Liver (tissue), 8 donors: ENCODE measurements at regions not wholly inside any gene's neighbourhood (a gene's known extent, or its start where the extent isn't known, plus 50 kb on each side); places are given as distances from the start of the nearest gene placed in this dataset.

Source experiments
- DNase-seq: peaks from one replicate; pipeline ENCODE4 v3.0.0-alpha.2; 2017; ENCODE audit warnings: low spot score
- H3K27ac ChIP-seq, 2 donors: one replicate each; pipeline ENCODE4 v1.7.0; 2013; ENCODE audit warnings: inconsistent platforms in 2 of 2, low read length in 2 of 2, control low read depth in 1 of 2, low read depth in 1 of 2, mild to moderate bottlenecking in 1 of 2
- H3K27me3 ChIP-seq, 4 donors: one replicate each; pipeline versions ENCODE4 v1.6.1 to v1.7.0; 2013; ENCODE audit warnings: low read length in 3 of 4, inconsistent platforms in 1 of 4, mild to moderate bottlenecking in 1 of 4, moderate library complexity in 1 of 4; ENCODE audit not compliant: control insufficient read depth in 4 of 4, insufficient read depth in 4 of 4
- H3K36me3 ChIP-seq, 4 donors: one replicate each; pipeline versions ENCODE4 v1.6.1 to v1.7.0; 2013; ENCODE audit warnings: low read length in 3 of 4, mild to moderate bottlenecking in 3 of 4, low read depth in 1 of 4, moderate library complexity in 1 of 4; ENCODE audit not compliant: control insufficient read depth in 4 of 4, insufficient read depth in 3 of 4
- H3K4me1 ChIP-seq, 4 donors: one replicate each; pipeline versions ENCODE4 v1.6.1 to v1.7.0; 2013; ENCODE audit warnings: low read length in 3 of 4, mild to moderate bottlenecking in 3 of 4, moderate library complexity in 1 of 4; ENCODE audit not compliant: control insufficient read depth in 4 of 4, insufficient read depth in 4 of 4
- H3K4me3 ChIP-seq, 3 donors: one replicate each; pipeline versions ENCODE4 v1.6.1 to v1.7.0; 2013; ENCODE audit warnings: low read length in 3 of 3, control low read depth in 1 of 3, low read depth in 1 of 3, mild to moderate bottlenecking in 1 of 3
- H3K9ac ChIP-seq, 2 donors: one replicate each; pipeline ENCODE4 v1.7.0; 2013; ENCODE audit warnings: low read length in 2 of 2, mild to moderate bottlenecking in 2 of 2, moderate library complexity in 2 of 2, control low read depth in 1 of 2, low read depth in 1 of 2
- H3K9me3 ChIP-seq, 4 donors: one replicate each; pipeline versions ENCODE4 v1.6.1 to v1.7.0; 2013; ENCODE audit warnings: low read length in 3 of 4; ENCODE audit not compliant: control insufficient read depth in 4 of 4
- EGR1 ChIP-seq, 2 donors: IDR thresholded peaks; 2 replicates each; pipeline ENCODE4 v1.6.1; 2016 to 2018; ENCODE audit warnings: antibody characterized with exemption in 2 of 2, low read depth in 2 of 2
- FOXA1 ChIP-seq: IDR thresholded peaks from 2 replicates; pipeline ENCODE4 v1.6.1; 2016; ENCODE audit warnings: antibody characterized with exemption
- FOXA2 ChIP-seq: IDR thresholded peaks from 2 replicates; pipeline ENCODE4 v1.6.1; 2016; ENCODE audit warnings: antibody characterized with exemption
- GABPA ChIP-seq, 2 donors: IDR thresholded peaks in 1 of 2; conservative IDR thresholded peaks in 1 of 2; 2 replicates each; pipeline ENCODE4 v1.6.1; 2016; ENCODE audit warnings: antibody characterized with exemption in 2 of 2, mild to moderate bottlenecking in 1 of 2, moderate library complexity in 1 of 2
- HNF4A ChIP-seq, 2 donors: conservative IDR thresholded peaks; 2 replicates each; pipeline ENCODE4 v1.6.1; 2016; ENCODE audit warnings: antibody characterized with exemption in 2 of 2, mild to moderate bottlenecking in 2 of 2
- HNF4G ChIP-seq: IDR thresholded peaks from 2 replicates; pipeline ENCODE4 v1.6.1; 2016; ENCODE audit warnings: antibody characterized with exemption
- MAX ChIP-seq: IDR thresholded peaks from 2 replicates; pipeline ENCODE4 v1.6.1; 2016; ENCODE audit warnings: antibody characterized with exemption
- NR2F2 ChIP-seq: IDR thresholded peaks from 2 replicates; pipeline ENCODE4 v1.6.1; 2016; ENCODE audit warnings: antibody characterized with exemption
- RAD21 ChIP-seq, 2 donors: IDR thresholded peaks; 2 replicates each; pipeline ENCODE4 v1.6.1; 2016; ENCODE audit warnings: antibody characterized with exemption in 2 of 2, mild to moderate bottlenecking in 2 of 2
- RXRA ChIP-seq, 2 donors: IDR thresholded peaks; 2 replicates each; pipeline ENCODE4 v1.6.1; 2017 to 2018; ENCODE audit warnings: antibody characterized with exemption in 2 of 2, mild to moderate bottlenecking in 1 of 2
- SP1 ChIP-seq: IDR thresholded peaks from 2 replicates; pipeline ENCODE4 v1.6.1; 2018; ENCODE audit warnings: antibody characterized with exemption, mild to moderate bottlenecking
- TAF1 ChIP-seq: conservative IDR thresholded peaks from 2 replicates; pipeline ENCODE4 v1.6.1; 2016; ENCODE audit warnings: antibody characterized with exemption, mild to moderate bottlenecking
- YY1 ChIP-seq: IDR thresholded peaks from 2 replicates; pipeline ENCODE4 v1.6.1; 2016; ENCODE audit warnings: antibody characterized with exemption, mild to moderate bottlenecking
- WGBS: extraction: QIAGEN DNeasy Blood & Tissue Kit; methylation state at CpG from one replicate; pipeline ENCODE4 v1.1.7; 2013; 5-methylcytosine and 5-hydroxymethylcytosine counted together
- TF ChIP-seq, protein P1 (sequence below): IDR thresholded peaks from 2 replicates; pipeline ENCODE4 v1.6.1; 2016; ENCODE audit warnings: antibody characterized with exemption, mild to moderate bottlenecking
- TF ChIP-seq, protein P2 (sequence below): fragments of 150-350 bp; IDR thresholded peaks from 2 replicates; pipeline ENCODE4 v1.5.1; 2017; ENCODE audit warnings: improper control_type of control experiment, low read depth, low read length; ENCODE audit not compliant: missing input control
- TF ChIP-seq, protein P3 (sequence below): IDR thresholded peaks from 2 replicates; pipeline ENCODE4 v1.6.1; 2016; ENCODE audit warnings: antibody characterized with exemption
- TF ChIP-seq, protein P4 (sequence below): IDR thresholded peaks from 2 replicates; pipeline ENCODE4 v1.6.1; 2016; ENCODE audit warnings: antibody characterized with exemption
- donor health status: healthy.
- donor health status: healthy.
- donor health status: healthy.
- donor health status: healthy.
- donor health status: healthy.

DNA sequence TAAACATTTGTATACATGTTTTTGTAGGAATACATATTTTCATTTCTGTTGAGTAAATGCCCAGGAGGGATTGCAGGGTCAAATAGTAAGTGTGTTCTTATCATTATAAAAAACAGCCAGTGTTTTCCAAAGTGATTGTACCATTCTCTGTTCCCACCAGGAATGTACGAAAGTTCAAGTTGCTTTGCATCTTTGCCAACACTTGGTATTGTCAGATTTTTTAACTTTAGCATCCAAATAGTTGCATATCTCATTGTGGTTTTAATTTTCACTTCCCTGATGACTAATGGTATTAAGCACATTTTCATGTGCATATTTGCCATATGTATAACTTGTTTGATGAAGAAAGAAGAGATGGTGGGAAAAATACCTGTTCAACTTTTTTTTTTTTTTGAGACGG lies 213.9 kb downstream of the ZNF365 start:
- Histone ChIP-seq H3K36me3 (no peaks in the 10 kb centered on the region), H3K27ac (no peak overlapping the region), H3K27me3 (peaks cover 0 to 2% (median 0%) of the 10 kb centered on the region in 4 donors), H3K4me1 (no peaks in the 10 kb centered on the region), H3K9ac (no peak overlapping the region), H3K9me3 (no peaks in the 10 kb centered on the region), H3K4me3 (no peak overlapping the region)
- no peak for DNase-seq
- TF ChIP-seq TAF1 (no peak), RXRA (IDR thresholded peaks at IDR 0.05) (no peak), SP1 (no peak), HNF4G (no peak), NR2F2 (no peak)
- TF ChIP-seq, protein P1, sequence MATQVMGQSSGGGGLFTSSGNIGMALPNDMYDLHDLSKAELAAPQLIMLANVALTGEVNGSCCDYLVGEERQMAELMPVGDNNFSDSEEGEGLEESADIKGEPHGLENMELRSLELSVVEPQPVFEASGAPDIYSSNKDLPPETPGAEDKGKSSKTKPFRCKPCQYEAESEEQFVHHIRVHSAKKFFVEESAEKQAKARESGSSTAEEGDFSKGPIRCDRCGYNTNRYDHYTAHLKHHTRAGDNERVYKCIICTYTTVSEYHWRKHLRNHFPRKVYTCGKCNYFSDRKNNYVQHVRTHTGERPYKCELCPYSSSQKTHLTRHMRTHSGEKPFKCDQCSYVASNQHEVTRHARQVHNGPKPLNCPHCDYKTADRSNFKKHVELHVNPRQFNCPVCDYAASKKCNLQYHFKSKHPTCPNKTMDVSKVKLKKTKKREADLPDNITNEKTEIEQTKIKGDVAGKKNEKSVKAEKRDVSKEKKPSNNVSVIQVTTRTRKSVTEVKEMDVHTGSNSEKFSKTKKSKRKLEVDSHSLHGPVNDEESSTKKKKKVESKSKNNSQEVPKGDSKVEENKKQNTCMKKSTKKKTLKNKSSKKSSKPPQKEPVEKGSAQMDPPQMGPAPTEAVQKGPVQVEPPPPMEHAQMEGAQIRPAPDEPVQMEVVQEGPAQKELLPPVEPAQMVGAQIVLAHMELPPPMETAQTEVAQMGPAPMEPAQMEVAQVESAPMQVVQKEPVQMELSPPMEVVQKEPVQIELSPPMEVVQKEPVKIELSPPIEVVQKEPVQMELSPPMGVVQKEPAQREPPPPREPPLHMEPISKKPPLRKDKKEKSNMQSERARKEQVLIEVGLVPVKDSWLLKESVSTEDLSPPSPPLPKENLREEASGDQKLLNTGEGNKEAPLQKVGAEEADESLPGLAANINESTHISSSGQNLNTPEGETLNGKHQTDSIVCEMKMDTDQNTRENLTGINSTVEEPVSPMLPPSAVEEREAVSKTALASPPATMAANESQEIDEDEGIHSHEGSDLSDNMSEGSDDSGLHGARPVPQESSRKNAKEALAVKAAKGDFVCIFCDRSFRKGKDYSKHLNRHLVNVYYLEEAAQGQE = no peak
- TF ChIP-seq, protein P2, sequence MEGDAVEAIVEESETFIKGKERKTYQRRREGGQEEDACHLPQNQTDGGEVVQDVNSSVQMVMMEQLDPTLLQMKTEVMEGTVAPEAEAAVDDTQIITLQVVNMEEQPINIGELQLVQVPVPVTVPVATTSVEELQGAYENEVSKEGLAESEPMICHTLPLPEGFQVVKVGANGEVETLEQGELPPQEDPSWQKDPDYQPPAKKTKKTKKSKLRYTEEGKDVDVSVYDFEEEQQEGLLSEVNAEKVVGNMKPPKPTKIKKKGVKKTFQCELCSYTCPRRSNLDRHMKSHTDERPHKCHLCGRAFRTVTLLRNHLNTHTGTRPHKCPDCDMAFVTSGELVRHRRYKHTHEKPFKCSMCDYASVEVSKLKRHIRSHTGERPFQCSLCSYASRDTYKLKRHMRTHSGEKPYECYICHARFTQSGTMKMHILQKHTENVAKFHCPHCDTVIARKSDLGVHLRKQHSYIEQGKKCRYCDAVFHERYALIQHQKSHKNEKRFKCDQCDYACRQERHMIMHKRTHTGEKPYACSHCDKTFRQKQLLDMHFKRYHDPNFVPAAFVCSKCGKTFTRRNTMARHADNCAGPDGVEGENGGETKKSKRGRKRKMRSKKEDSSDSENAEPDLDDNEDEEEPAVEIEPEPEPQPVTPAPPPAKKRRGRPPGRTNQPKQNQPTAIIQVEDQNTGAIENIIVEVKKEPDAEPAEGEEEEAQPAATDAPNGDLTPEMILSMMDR = no peak
- TF ChIP-seq, protein P3, sequence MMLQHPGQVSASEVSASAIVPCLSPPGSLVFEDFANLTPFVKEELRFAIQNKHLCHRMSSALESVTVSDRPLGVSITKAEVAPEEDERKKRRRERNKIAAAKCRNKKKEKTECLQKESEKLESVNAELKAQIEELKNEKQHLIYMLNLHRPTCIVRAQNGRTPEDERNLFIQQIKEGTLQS = no peak
- 97% methylated on average over 2 of the region's 2 CpGs for WGBS

GRCh38 chr10:62589689-62590088 lies 214.8 kb upstream of the ADO start:
- WGBS = 62% methylated on average over 2 of the region's 2 CpGs
- no peak for DNase-seq
- TF ChIP-seq, protein P3 = no peak
- no peak for TF ChIP-seq TAF1
- no peak for TF ChIP-seq NR2F2
- no peak for TF ChIP-seq FOXA2
- no peak for TF ChIP-seq YY1
- TF ChIP-seq SP1 = no peak
- TF ChIP-seq, protein P4, sequence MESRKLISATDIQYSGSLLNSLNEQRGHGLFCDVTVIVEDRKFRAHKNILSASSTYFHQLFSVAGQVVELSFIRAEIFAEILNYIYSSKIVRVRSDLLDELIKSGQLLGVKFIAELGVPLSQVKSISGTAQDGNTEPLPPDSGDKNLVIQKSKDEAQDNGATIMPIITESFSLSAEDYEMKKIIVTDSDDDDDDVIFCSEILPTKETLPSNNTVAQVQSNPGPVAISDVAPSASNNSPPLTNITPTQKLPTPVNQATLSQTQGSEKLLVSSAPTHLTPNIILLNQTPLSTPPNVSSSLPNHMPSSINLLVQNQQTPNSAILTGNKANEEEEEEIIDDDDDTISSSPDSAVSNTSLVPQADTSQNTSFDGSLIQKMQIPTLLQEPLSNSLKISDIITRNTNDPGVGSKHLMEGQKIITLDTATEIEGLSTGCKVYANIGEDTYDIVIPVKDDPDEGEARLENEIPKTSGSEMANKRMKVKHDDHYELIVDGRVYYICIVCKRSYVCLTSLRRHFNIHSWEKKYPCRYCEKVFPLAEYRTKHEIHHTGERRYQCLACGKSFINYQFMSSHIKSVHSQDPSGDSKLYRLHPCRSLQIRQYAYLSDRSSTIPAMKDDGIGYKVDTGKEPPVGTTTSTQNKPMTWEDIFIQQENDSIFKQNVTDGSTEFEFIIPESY = no peak
- TF ChIP-seq FOXA1 = no peak
- TF ChIP-seq MAX = no peak
- no peak for TF ChIP-seq HNF4G
- TF ChIP-seq, protein P1 = no peak
- TF ChIP-seq RXRA (IDR thresholded peaks at IDR 0.05) = no peak
- no peak for TF ChIP-seq HNF4A (conservative IDR thresholded peaks at IDR 0.05)
- no peak for TF ChIP-seq GABPA (IDR thresholded peaks at IDR 0.05 in 1 of 2, conservative IDR thresholded peaks at IDR 0.05 in 1 of 2)
- TF ChIP-seq, protein P2 = no peak
- TF ChIP-seq RAD21 (IDR thresholded peaks at IDR 0.05) = no peak
- no peak for TF ChIP-seq EGR1 (IDR thresholded peaks at IDR 0.05; ENCODE audit: low read depth in 2 of 2)
- no peaks in the 10 kb centered on the region for H3K9me3 ChIP-seq
- no peaks in the 10 kb centered on the region for H3K27me3 ChIP-seq
- H3K4me1 ChIP-seq = no peaks in the 10 kb centered on the region
- H3K9ac ChIP-seq = no peak overlapping the region
- no peak overlapping the region for H3K27ac ChIP-seq
- H3K4me3 ChIP-seq = no peak overlapping the region
- no peaks in the 10 kb centered on the region for H3K36me3 ChIP-seq
